Hematopoietic multipotent progenitor cell treated with erythropoietin and hydrocortisone succinate and interleukin-3 and kit ligand, for 6 days (in vitro differentiated cells): ENCODE measurements at regions not wholly inside any gene's neighbourhood (a gene's known extent, or its start where the extent isn't known, plus 50 kb on each side); places are given as distances from the start of the nearest gene placed in this dataset.
"Not testable (repeated sequence)": the region's sequence is repeated elsewhere in the genome, so short reads cannot be mapped to it uniquely, and the experiment has no call there.

Experiments used
- DNase-seq: peaks from one replicate; pipeline ENCODE4 v3.0.0-alpha.2; 2015

DNA sequence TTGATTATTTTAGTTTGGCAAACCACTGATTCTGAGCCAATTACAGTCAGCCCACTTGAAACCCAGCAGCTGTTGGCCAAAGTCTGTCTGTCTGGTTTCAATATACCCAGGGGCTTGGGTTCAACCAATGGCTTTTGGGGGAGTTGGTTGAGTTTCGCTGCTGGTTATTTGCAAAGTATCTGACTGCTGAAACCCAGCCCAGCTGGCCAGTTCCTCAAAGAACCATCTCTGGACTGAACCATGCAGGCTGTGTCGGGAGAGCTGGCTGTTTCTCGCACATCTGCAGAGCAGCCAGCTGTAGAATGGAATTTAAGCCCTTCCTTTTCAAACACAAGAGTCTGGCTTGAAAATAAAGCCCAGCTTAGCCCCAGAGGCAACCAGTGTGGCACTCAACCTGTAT, 66.0 kb upstream of the PAX7 start:
- DNase-seq = no peak

- DNase-seq = no peak
Observed at GRCh38 chr1:18565321-18565720, 65.3 kb upstream of the PAX7 start.

- DNase-seq = no peak
Observed at GRCh38 chr1:18568489-18568888, 62.2 kb upstream of the PAX7 start.

GRCh38 chr1:18569251-18569650, 61.4 kb upstream of the PAX7 start:
- no peak for DNase-seq

DNA sequence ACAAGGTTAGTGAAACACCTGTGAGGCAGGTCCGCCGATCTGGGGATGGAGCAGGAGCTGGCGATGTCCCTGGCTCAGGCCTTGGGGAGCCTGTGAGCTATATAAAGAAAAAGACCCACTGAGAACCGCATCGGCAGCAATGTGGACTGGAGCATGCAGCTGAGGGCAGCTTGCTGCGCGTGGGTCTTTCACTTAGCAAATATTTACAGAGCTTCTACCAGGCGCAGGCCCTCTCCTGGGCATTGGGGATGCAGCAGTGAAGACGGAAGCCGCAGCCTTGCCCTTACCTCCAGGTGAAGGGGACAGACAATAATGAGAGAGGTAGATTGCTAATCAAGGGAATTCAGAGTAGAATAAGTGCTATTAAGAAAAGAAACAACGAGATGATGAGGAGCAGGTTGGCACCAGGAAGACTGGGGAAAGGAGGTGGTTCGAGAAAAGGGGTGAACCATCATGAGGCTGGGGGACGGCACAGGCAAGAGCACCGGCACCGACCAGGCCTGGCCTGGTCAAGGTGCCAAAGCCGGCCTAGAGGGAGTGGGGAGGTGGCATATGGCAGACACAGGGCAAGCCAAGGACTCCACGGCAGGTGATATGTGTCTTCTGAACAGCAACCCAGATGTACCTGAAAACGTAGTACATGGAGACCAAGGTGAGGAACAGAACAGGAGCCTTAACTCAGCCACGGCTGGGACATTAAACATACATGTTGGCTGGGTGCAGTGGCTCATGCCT, 60.7 kb upstream of the PAX7 start:
- no peak for DNase-seq

GRCh38 chr1:18571275-18571674, 59.4 kb upstream of the PAX7 start:
- DNase-seq = no peak

- no peak for DNase-seq
Observed at GRCh38 chr1:18572022-18572880, 58.4 kb upstream of the PAX7 start.

DNA sequence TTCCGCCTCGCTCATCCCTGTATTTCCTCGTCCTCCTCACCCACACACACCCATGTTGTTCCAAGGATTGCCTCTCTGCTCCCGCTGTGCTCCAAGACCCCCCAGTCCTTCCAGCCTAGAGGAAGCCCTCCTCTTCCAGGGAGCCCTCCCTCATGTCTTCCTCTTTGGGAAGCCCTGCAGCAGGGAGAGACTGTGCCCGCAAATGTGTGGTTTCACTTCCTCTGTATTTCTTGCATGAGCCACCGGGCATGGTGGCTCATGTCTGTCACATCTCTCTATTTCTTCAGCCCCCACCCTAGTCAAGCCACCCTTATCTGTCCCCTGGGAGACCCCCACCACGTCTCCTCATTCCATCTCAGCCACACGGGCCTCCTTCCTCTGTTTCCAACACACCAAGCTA, 57.5 kb upstream of the PAX7 start:
- DNase-seq = no peak

- no peak for DNase-seq
Observed at GRCh38 chr1:18574754-18575153, 55.9 kb upstream of the PAX7 start.

DNA sequence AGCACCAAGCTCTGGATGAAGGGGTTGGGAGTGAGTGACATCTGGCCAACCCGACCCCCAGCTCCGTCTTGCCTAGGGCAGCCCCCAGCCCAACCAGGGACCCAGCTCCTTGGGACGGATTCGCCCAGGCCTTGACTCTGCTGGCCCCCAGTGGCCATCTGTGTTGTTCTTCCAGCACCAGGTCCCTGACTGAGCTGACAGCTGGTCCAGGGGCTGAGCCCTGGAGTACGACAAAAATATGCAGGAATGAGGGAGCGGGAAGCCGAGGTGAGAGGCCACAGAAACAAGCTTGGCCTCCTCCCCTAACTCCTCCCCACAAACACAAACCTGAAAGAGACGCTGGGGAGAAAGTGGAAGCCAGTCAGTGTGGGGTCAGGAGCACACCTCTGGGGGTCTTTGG, 55.0 kb upstream of the PAX7 start:
- peak; percentile 73 for DNase-seq

DNA sequence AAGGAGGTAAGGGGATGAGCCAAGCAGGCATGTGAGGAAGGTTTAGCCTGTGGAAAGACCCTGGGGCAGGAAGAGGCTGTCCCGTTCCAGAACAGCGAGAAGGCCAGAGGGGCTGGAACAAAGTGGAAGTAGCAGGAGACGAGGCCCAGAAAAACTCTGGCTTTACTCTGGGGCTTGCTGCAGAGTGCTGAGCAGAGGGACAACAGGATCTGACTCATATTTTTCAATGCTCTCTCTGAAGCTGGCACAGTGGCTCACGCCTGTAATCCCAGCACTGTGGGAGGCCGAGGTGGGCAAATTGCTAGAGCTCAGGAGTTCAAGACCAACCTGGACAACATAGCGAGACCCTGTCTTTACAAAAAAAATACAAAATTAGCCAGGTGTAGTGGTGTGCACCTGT, 52.4 kb upstream of the PAX7 start:
- DNase-seq = no peak

GRCh38 chr1:18579267-18579666, 51.4 kb upstream of the PAX7 start:
- not testable (repeated sequence) for DNase-seq

- no peak for DNase-seq
Observed at GRCh38 chr1:18580047-18580446, 50.6 kb upstream of the PAX7 start.

GRCh38 chr1:18580691-18581419, 49.8 kb upstream of the PAX7 start:
- DNase-seq = no peak
